ENCODE measurements at regions not wholly inside any gene's neighbourhood (a gene's known extent, or its start where the extent isn't known, plus 50 kb on each side); places are given as distances from the start of the nearest gene placed in this dataset.

- no peak for TF ChIP-seq CTCF (IDR thresholded peaks at IDR 0.05)
- no peak for TF ChIP-seq POLR2A (IDR thresholded peaks at IDR 0.05)
Observed at GRCh38 chr9:115923410-115923809, 230.2 kb upstream of the PAPPA start.

All from upper lobe of left lung (tissue), 4 donors.